DND-41 (cell line): ENCODE measurements at regions not wholly inside any gene's neighbourhood (a gene's known extent, or its start where the extent isn't known, plus 50 kb on each side); places are given as distances from the start of the nearest gene placed in this dataset.
A peak's percentile ranks its signal among the peaks of the same experiment; 100 is the strongest.

Source experiments
- ATAC-seq: fragments of 200-7000 bp; cut with Tn5 transposase; 3 replicates; pipeline ENCODE4 v1.9.1; 2021; ENCODE audit warnings: low read depth; ENCODE audit not compliant: insufficient read depth
- DNase-seq: peaks from one replicate; pipeline ENCODE4 v3.0.0-alpha.2; 2020
- H2AFZ ChIP-seq: 2 replicates; pipeline ENCODE4 v1.6.0; 2012; ENCODE audit warnings: low read depth, low read length
- H3K27ac ChIP-seq: 2 replicates; pipeline ENCODE4 v1.5.1; 2012; ENCODE audit warnings: low read length, inconsistent platforms
- H3K27me3 ChIP-seq: fragments of 200-600 bp; sonication (generic); 2 replicates; pipeline ENCODE4 v1.6.0; 2012; ENCODE audit warnings: low read length, mild to moderate bottlenecking, inconsistent platforms; ENCODE audit not compliant: insufficient read depth, poor library complexity
- H3K36me3 ChIP-seq: 2 replicates; pipeline ENCODE4 v1.5.1; 2012; ENCODE audit warnings: low read length, inconsistent platforms; ENCODE audit not compliant: insufficient read depth
- H3K4me1 ChIP-seq: 2 replicates; pipeline ENCODE4 v1.5.1; 2012; ENCODE audit warnings: mild to moderate bottlenecking, low read length; ENCODE audit not compliant: insufficient read depth
- H3K4me2 ChIP-seq: 2 replicates; pipeline ENCODE4 v1.6.0; 2012; ENCODE audit warnings: mild to moderate bottlenecking, moderate library complexity, low read length, inconsistent platforms; ENCODE audit not compliant: insufficient read depth
- H3K4me3 ChIP-seq, 2 experiments: fragments of 200-600 bp in 1 of 2; shearing (Covaris generic) in 1 of 2; 2 replicates each; pipeline ENCODE4 v1.5.1; 2012 to 2016; ENCODE audit warnings: inconsistent platforms in 2 of 2, low read length in 2 of 2, mild to moderate bottlenecking in 2 of 2, low read depth in 1 of 2, moderate library complexity in 1 of 2
- H3K79me2 ChIP-seq: 2 replicates; pipeline ENCODE4 v1.6.0; 2012; ENCODE audit warnings: low read length, inconsistent platforms; ENCODE audit not compliant: insufficient read depth
- H3K9ac ChIP-seq: 2 replicates; pipeline ENCODE4 v1.6.0; 2012; ENCODE audit warnings: low read depth, mild to moderate bottlenecking, inconsistent platforms, low read length, moderate library complexity
- H3K9me3 ChIP-seq: 2 replicates; pipeline ENCODE4 v1.5.1; 2012; ENCODE audit warnings: low read length, moderate library complexity, mild to moderate bottlenecking, inconsistent platforms; ENCODE audit not compliant: insufficient read depth, severe bottlenecking
- H4K20me1 ChIP-seq: 2 replicates; pipeline ENCODE4 v1.6.0; 2012; ENCODE audit warnings: low read length; ENCODE audit not compliant: insufficient read depth
- CTCF ChIP-seq: IDR thresholded peaks from 2 replicates; pipeline ENCODE4 v1.5.1; 2012; ENCODE audit warnings: borderline replicate concordance, low read length, moderate library complexity, mild to moderate bottlenecking; ENCODE audit not compliant: poor library complexity, severe bottlenecking; ENCODE audit errors: extremely low read depth
- EZH2 ChIP-seq: IDR thresholded peaks from 3 replicates; pipeline ENCODE4 v1.6.1; 2012; ENCODE audit warnings: borderline replicate concordance, low read depth, mild to moderate bottlenecking, moderate library complexity, low read length, inconsistent platforms; ENCODE audit not compliant: severe bottlenecking

DNA sequence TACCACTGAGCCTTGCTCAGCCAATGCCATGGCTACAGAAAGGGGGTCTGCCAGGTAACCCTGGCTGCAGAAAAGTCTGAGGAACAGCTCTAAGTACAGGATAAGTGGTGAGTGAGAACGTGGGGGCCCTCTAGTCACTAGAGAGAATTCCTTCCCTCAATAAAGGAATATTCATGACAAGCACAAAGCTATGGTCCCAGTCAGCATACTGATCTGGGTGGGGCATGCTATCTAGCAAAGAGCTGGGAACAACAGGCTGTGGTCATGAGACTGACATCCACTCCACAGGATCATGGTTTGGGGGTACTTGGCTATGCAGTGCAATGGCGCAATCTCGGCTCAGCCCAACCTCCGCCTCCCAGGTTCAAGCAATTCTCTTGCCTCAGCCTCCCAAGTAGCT is 140.4 kb downstream of the MTHFS start:
- Histone ChIP-seq H2AFZ (no peak overlapping the region), H3K9ac (no peak overlapping the region), H3K79me2 (no peaks in the 10 kb centered on the region), H4K20me1 (no peaks in the 10 kb centered on the region), H3K27me3 (no peaks in the 10 kb centered on the region), H3K27ac (no peak overlapping the region), H3K4me3 (no peak overlapping the region), H3K4me1 (no peaks in the 10 kb centered on the region), H3K36me3 (no peaks in the 10 kb centered on the region), H3K4me2 (no peak overlapping the region), H3K9me3 (no peaks in the 10 kb centered on the region)
- TF ChIP-seq EZH2, result no peak
- TF ChIP-seq CTCF, result no peak
- DNase-seq (no peak), ATAC-seq (no peak)

- no peaks in the 10 kb centered on the region for H3K79me2 ChIP-seq
- H2AFZ ChIP-seq, result no peak overlapping the region
- H3K9me3 ChIP-seq, result no peaks in the 10 kb centered on the region
- no peaks in the 10 kb centered on the region for H4K20me1 ChIP-seq
- no peak for TF ChIP-seq CTCF
- no peak for TF ChIP-seq EZH2
- H3K36me3 ChIP-seq, result no peaks in the 10 kb centered on the region
- DNase-seq, result no peak
- no peaks in the 10 kb centered on the region for H3K4me1 ChIP-seq
- H3K4me3 ChIP-seq, result no peak overlapping the region
- no peak overlapping the region for H3K4me2 ChIP-seq
- no peak overlapping the region for H3K9ac ChIP-seq
- no peak for ATAC-seq
- no peaks in the 10 kb centered on the region for H3K27me3 ChIP-seq
- H3K27ac ChIP-seq, result no peak overlapping the region
These were observed 131.7 kb downstream of the MTHFS start for GRCh38 chr15:79765081-79765480.

DNA sequence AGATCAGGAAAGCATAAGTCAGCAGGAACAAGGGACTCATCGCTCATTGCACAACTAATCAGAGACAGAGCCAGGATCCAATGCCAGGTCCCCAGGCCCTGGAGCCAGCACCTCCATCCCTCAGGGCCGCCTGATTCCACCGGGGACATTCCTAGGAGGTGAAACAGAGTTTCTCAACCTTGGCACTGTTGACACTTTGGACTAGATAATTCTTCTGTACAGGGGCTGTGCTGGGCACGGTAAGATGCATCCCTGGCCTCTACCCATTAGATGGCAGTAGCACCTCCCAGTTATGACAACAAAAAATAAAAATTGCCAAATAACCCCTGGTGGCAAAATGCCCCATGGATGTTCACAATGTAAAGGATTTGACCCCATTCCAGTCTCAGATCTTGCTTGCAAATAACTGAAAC is 127.7 kb downstream of the MTHFS start:
- ATAC-seq, result no peak
- no peak overlapping the region for H3K4me3 ChIP-seq
- no peak for DNase-seq

More for the DNA sequence above, 127.7 kb downstream of the MTHFS start:
- no peak overlapping the region for H3K4me2 ChIP-seq
- no peaks in the 10 kb centered on the region for H3K4me1 ChIP-seq
- H4K20me1 ChIP-seq, result no peaks in the 10 kb centered on the region
- no peak overlapping the region for H3K27ac ChIP-seq
- no peaks in the 10 kb centered on the region for H3K36me3 ChIP-seq
- no peaks in the 10 kb centered on the region for H3K9me3 ChIP-seq
- no peak overlapping the region for H2AFZ ChIP-seq
- TF ChIP-seq CTCF (peak; percentile 33), EZH2 (no peak)
- H3K9ac ChIP-seq, result no peak overlapping the region
- H3K79me2 ChIP-seq, result no peaks in the 10 kb centered on the region
- no peaks in the 10 kb centered on the region for H3K27me3 ChIP-seq
